Astrocyte (in vitro differentiated cells and primary cell): ENCODE measurements at regions not wholly inside any gene's neighbourhood (a gene's known extent, or its start where the extent isn't known, plus 50 kb on each side); places are given as distances from the start of the nearest gene placed in this dataset.

Experiments used
- CTCF ChIP-seq: IDR thresholded peaks from 2 replicates; pipeline ENCODE4 v1.5.1; 2011; ENCODE audit warnings: low read depth, mild to moderate bottlenecking, inconsistent platforms, low read length, moderate library complexity; ENCODE audit not compliant: insufficient read depth
- EZH2 ChIP-seq: IDR thresholded peaks from 2 replicates; pipeline ENCODE4 v1.6.1; 2012; ENCODE audit warnings: mild to moderate bottlenecking, low read length, inconsistent platforms; ENCODE audit not compliant: insufficient read depth

- TF ChIP-seq CTCF (no peak), EZH2 (no peak)
Observed at GRCh38 chr2:177124371-177124770, 88.2 kb upstream of the HNRNPA3 start.
